GM12878 (cell line): ENCODE measurements at regions not wholly inside any gene's neighbourhood (a gene's known extent, or its start where the extent isn't known, plus 50 kb on each side); places are given as distances from the start of the nearest gene placed in this dataset.

Source experiments
- ATAC-seq: fragments of 200-7000 bp; cut with Tn5 transposase; 3 replicates; pipeline ENCODE4 v1.9.1; 2020; ENCODE audit warnings: mild to moderate bottlenecking, moderate library complexity
- BruUV-seq: library from RNA; stranded (reverse); fragments of 400-500 nt; replicated peaks from 2 replicates; lab custom pipeline; 2021; lab: Mats Ljungman, UMichigan
- CTCF ChIA-PET: fragments of 300-600 bp; sonication (Branson Sonifier 250); formaldehyde crosslinking; extraction: SDS; loops from one replicate; lab custom pipeline; 2021; ENCODE audit warnings: inconsistent platforms; lab: Yijun Ruan, JAX
- POLR2A ChIA-PET: fragments of 350-600 bp; formaldehyde crosslinking; extraction: SDS; loops from one replicate; lab custom pipeline; 2021; ENCODE audit warnings: inconsistent platforms; lab: Charles Lee
- RAD21 ChIA-PET: fragments of 300-600 bp; sonication (Branson Sonifier 250); formaldehyde crosslinking; loops from one replicate; lab custom pipeline; 2023; ENCODE audit warnings: antibody characterized with exemption; ENCODE audit not compliant: unreplicated experiment; lab: Charles Lee
- SMC1A ChIA-PET: fragments of 300-600 bp; sonication (Branson Sonifier 250); formaldehyde crosslinking; loops from one replicate; lab custom pipeline; 2023; ENCODE audit not compliant: unreplicated experiment, uncharacterized antibody; lab: Charles Lee
- DNase-seq: peaks from one replicate; pipeline ENCODE4 v3.0.0-alpha.2; 2011; ENCODE audit warnings: low read depth, low spot score
- FAIRE-seq: peaks from 3 replicates; lab custom pipeline; 2011; peaks lifted over from hg19 to GRCh38; lab: Jason Lieb, UNC
- H2AFZ ChIP-seq: 2 replicates; pipeline ENCODE4 v1.6.0; 2011; ENCODE audit warnings: low read depth, low read length, control low read depth; ENCODE audit not compliant: control insufficient read depth
- H3K27ac ChIP-seq: 2 replicates; pipeline ENCODE4 v1.5.1; 2011; ENCODE audit warnings: control low read depth; ENCODE audit not compliant: control insufficient read depth, insufficient read depth
- H3K27me3 ChIP-seq, 2 experiments: replicated peaks in 1 of 2; 2 replicates each; pipeline versions ENCODE4 v1.6.0 to v1.6.1; 2011; ENCODE audit warnings: low read length in 1 of 2; ENCODE audit not compliant: control insufficient read depth in 2 of 2, insufficient read depth in 2 of 2
- H3K36me3 ChIP-seq, 2 experiments: 2 replicates each; pipeline ENCODE4 v1.5.1; 2011; ENCODE audit warnings: low read length in 1 of 2; ENCODE audit not compliant: control insufficient read depth in 2 of 2, insufficient read depth in 2 of 2
- H3K4me1 ChIP-seq: 2 replicates; pipeline ENCODE4 v1.6.1; 2011; ENCODE audit warnings: mild to moderate bottlenecking, low read length, moderate library complexity, mixed read lengths; ENCODE audit not compliant: control insufficient read depth, insufficient read depth
- H3K4me2 ChIP-seq: 2 replicates; pipeline ENCODE4 v1.6.0; 2011; ENCODE audit warnings: control low read depth; ENCODE audit not compliant: control insufficient read depth, insufficient read depth
- H3K4me3 ChIP-seq: fragments of 200-600 bp; sonication (generic); 2 replicates; pipeline ENCODE4 v1.5.1; 2016
- H3K79me2 ChIP-seq: 2 replicates; pipeline ENCODE4 v1.6.0; 2011; ENCODE audit warnings: low read length; ENCODE audit not compliant: control insufficient read depth, insufficient read depth
- H3K9ac ChIP-seq: 2 replicates; pipeline ENCODE4 v1.8.0; 2011; ENCODE audit warnings: low read length, control low read depth, mixed read lengths; ENCODE audit not compliant: control insufficient read depth, insufficient read depth
- H3K9me3 ChIP-seq: replicated peaks from 3 replicates; pipeline ENCODE4 v1.5.1; 2011; ENCODE audit warnings: mild to moderate bottlenecking, low read length; ENCODE audit not compliant: control insufficient read depth, insufficient read depth
- H4K20me1 ChIP-seq: 2 replicates; pipeline ENCODE4 v1.6.0; 2011; ENCODE audit not compliant: control insufficient read depth, insufficient read depth
- ATF3 ChIP-seq: IDR thresholded peaks from 2 replicates; pipeline ENCODE4 v1.6.1; 2011; ENCODE audit warnings: low read depth, mild to moderate bottlenecking, low read length, moderate library complexity, borderline replicate concordance; ENCODE audit errors: extremely low read depth
- BCL3 ChIP-seq: IDR thresholded peaks from 2 replicates; pipeline ENCODE4 v1.6.1; 2011; ENCODE audit warnings: borderline replicate concordance, low read depth, mild to moderate bottlenecking, moderate library complexity, low read length; ENCODE audit not compliant: insufficient read depth, poor library complexity, severe bottlenecking
- CBX3 ChIP-seq: fragments of 200-600 bp; sonication (generic); IDR thresholded peaks from 2 replicates; pipeline ENCODE4 v1.6.1; 2016; ENCODE audit warnings: low read depth, borderline replicate concordance
- CREB1 ChIP-seq: IDR thresholded peaks from 2 replicates; pipeline ENCODE4 v1.6.1; 2012; ENCODE audit warnings: low read depth, mild to moderate bottlenecking, inconsistent platforms
- GABPA ChIP-seq: IDR thresholded peaks from 2 replicates; pipeline ENCODE4 v1.6.1; 2014; ENCODE audit warnings: antibody characterized with exemption, low read depth, mild to moderate bottlenecking, inconsistent platforms
- HDGF ChIP-seq: fragments of 450-650 bp; IDR thresholded peaks from 2 replicates; pipeline ENCODE4 v1.6.1; 2016; ENCODE audit warnings: antibody characterized with exemption
- KAT2A ChIP-seq: conservative IDR thresholded peaks from 2 replicates; pipeline ENCODE4 v1.6.1; 2011; ENCODE audit warnings: low read depth, low read length; ENCODE audit not compliant: control insufficient read depth
- KLF5 ChIP-seq: fragments of 450-650 bp; IDR thresholded peaks from 2 replicates; pipeline ENCODE4 v1.6.1; 2014; ENCODE audit warnings: mild to moderate bottlenecking; ENCODE audit not compliant: partially characterized antibody
- MEF2A ChIP-seq: IDR thresholded peaks from 2 replicates; pipeline ENCODE4 v1.6.1; 2011; ENCODE audit warnings: low read depth, mild to moderate bottlenecking, low read length, moderate library complexity; ENCODE audit not compliant: insufficient read depth
- PAX5 ChIP-seq: IDR thresholded peaks from 2 replicates; pipeline ENCODE4 v1.6.1; 2011; ENCODE audit warnings: low read depth, low read length, borderline replicate concordance
- TBL1XR1 ChIP-seq: IDR thresholded peaks from 2 replicates; pipeline ENCODE4 v1.6.1; 2012; ENCODE audit warnings: low read depth, low read length, improper control_type of control experiment
- ZBTB11 ChIP-seq: fragments of 450-650 bp; formaldehyde crosslinking; IDR thresholded peaks from 2 replicates; pipeline ENCODE4 v1.5.0; 2022; ENCODE audit warnings: mild to moderate bottlenecking, missing genetic modification characterization
- ZNF207 ChIP-seq: fragments of 450-650 bp; IDR thresholded peaks from 2 replicates; pipeline ENCODE4 v1.6.1; 2014; ENCODE audit warnings: antibody characterized with exemption, mild to moderate bottlenecking, borderline replicate concordance
- ZNF274 ChIP-seq: IDR thresholded peaks from one replicate; pipeline ENCODE4 v1.8.0; 2011; ENCODE audit not compliant: insufficient read length, insufficient read depth
- WGBS: methylation state at CpG from one replicate; pipeline ENCODE4 v1.1.6; 2016; ENCODE audit warnings: low lambda C conversion rate; ENCODE audit not compliant: insufficient replicate concordance, insufficient coverage; ENCODE audit errors: missing lambda C conversion rate; 5-methylcytosine and 5-hydroxymethylcytosine counted together
- in situ Hi-C: fragments of 300-500 bp; cut with MboI; formaldehyde crosslinking; loops from 9 replicates; pipeline ENCODE4 v1.14.3; 2018; ENCODE audit warnings: mixed read lengths
- intact Hi-C: fragments of 100-400 bp; cut with micrococcal nuclease; formaldehyde crosslinking; loops from one replicate; pipeline ENCODE4 v1.14.2; 2022; ENCODE audit not compliant: unreplicated experiment

GRCh38 chr16:54336631-54337204 is 50.1 kb upstream of the IRX3 start:
- no peaks in the 10 kb centered on the region for H3K4me1 ChIP-seq
- no peaks in the 10 kb centered on the region for H4K20me1 ChIP-seq
- H3K9me3 ChIP-seq, result no peaks in the 10 kb centered on the region
- H3K4me3 ChIP-seq, result no peak overlapping the region
- H2AFZ ChIP-seq, result no peak overlapping the region
- no peaks in the 10 kb centered on the region for H3K27me3 ChIP-seq
- no peaks in the 10 kb centered on the region for H3K36me3 ChIP-seq
- no peak overlapping the region for H3K9ac ChIP-seq
- DNase-seq, result no peak
- RAD21 ChIA-PET, result no interaction called here
- SMC1A ChIA-PET, result no interaction called here
- H3K27ac ChIP-seq, result no peak overlapping the region
- 2% methylated on average over 4 of the region's 4 CpGs for WGBS
- no peak overlapping the region for H3K4me2 ChIP-seq
- no peak for FAIRE-seq
- BruUV-seq, result no TSS peak
- ATAC-seq, result no peak
- POLR2A ChIA-PET, result no interaction called here
- in situ Hi-C loops, result no loop called here
- intact Hi-C loops, result no loop called here
- no peak for TF ChIP-seq PAX5
- TF ChIP-seq KAT2A, result no peak
- no peak for TF ChIP-seq ZNF274
- TF ChIP-seq HDGF, result no peak
- no peak for TF ChIP-seq CREB1
- TF ChIP-seq ZBTB11, result no peak
- no peak for TF ChIP-seq BCL3
- TF ChIP-seq ZNF207, result no peak
- no peak for TF ChIP-seq TBL1XR1
- TF ChIP-seq KLF5, result no peak
- TF ChIP-seq MEF2A, result no peak
- TF ChIP-seq GABPA, result no peak
- TF ChIP-seq ATF3, result no peak
- no peak for TF ChIP-seq CBX3
- TF ChIP-seq, all 136 proteins: peak for 0
- no peaks in the 10 kb centered on the region for H3K79me2 ChIP-seq
- CTCF ChIA-PET, result interaction anchor here (0.6 kb wide), 1 partner anchor 682 kb away, joined by 3 read pairs; no protein-coding TSS in a partner anchor
